ENCODE measurements at regions not wholly inside any gene's neighbourhood (a gene's known extent, or its start where the extent isn't known, plus 50 kb on each side); places are given as distances from the start of the nearest gene placed in this dataset.

DNA sequence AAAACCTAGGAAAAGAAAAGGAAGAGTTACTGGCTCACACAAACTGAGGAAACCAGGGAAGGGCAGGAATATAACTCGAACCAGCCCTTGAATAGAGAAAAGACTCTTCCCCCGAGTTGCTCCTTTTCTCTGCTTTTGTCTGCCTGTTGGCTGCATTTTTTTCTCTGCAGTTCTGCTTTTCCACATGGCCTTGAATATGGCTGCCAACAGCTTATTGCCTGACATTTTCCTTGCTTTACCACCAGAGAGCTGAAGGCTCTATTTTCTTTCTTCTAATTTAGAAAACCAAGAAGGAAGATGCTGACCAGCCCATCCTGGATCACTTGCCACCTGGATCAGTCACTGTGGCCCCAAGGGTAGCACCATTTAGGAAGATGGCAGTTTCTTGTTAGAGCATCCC lies 164.8 kb upstream of the MAN1A1 start:
- H3K4me1 ChIP-seq = no peaks in the 10 kb centered on the region
- intact Hi-C loops (cut with DNase I) = no loop called here
- no peak overlapping the region for H3K4me3 ChIP-seq
- ATAC-seq (no peak), DNase-seq (no peak)
- no peaks in the 10 kb centered on the region for H3K9me3 ChIP-seq
- no peak overlapping the region for H3K27ac ChIP-seq
- TF ChIP-seq, protein P1, sequence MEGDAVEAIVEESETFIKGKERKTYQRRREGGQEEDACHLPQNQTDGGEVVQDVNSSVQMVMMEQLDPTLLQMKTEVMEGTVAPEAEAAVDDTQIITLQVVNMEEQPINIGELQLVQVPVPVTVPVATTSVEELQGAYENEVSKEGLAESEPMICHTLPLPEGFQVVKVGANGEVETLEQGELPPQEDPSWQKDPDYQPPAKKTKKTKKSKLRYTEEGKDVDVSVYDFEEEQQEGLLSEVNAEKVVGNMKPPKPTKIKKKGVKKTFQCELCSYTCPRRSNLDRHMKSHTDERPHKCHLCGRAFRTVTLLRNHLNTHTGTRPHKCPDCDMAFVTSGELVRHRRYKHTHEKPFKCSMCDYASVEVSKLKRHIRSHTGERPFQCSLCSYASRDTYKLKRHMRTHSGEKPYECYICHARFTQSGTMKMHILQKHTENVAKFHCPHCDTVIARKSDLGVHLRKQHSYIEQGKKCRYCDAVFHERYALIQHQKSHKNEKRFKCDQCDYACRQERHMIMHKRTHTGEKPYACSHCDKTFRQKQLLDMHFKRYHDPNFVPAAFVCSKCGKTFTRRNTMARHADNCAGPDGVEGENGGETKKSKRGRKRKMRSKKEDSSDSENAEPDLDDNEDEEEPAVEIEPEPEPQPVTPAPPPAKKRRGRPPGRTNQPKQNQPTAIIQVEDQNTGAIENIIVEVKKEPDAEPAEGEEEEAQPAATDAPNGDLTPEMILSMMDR (IDR thresholded peaks at IDR 0.05) = no peak
- TF ChIP-seq POLR2A (IDR thresholded peaks at IDR 0.05) = no peak
- 62 to 81% (median 66%) methylated on average over 2 of the region's 2 CpGs for WGBS, 4 donors
- H3K27me3 ChIP-seq = no peaks in the 10 kb centered on the region
- H3K36me3 ChIP-seq = no peaks in the 10 kb centered on the region

GRCh38 chr6:119511024-119511423 lies 161.5 kb upstream of the MAN1A1 start:
- no peak for DNase-seq
- 54 to 66% (median 61%) methylated on average over 3 of the region's 3 CpGs for WGBS, 4 donors
- Histone ChIP-seq H3K36me3 (no peaks in the 10 kb centered on the region), H3K9me3 (no peaks in the 10 kb centered on the region), H3K4me3 (no peak overlapping the region), H3K27ac (no peak overlapping the region), H3K4me1 (no peaks in the 10 kb centered on the region), H3K27me3 (no peaks in the 10 kb centered on the region)
- intact Hi-C loops (cut with DNase I) = no loop called here
- no peak for ATAC-seq
- TF ChIP-seq, protein P1 (IDR thresholded peaks at IDR 0.05) = no peak
- no peak for TF ChIP-seq POLR2A (IDR thresholded peaks at IDR 0.05)

DNA sequence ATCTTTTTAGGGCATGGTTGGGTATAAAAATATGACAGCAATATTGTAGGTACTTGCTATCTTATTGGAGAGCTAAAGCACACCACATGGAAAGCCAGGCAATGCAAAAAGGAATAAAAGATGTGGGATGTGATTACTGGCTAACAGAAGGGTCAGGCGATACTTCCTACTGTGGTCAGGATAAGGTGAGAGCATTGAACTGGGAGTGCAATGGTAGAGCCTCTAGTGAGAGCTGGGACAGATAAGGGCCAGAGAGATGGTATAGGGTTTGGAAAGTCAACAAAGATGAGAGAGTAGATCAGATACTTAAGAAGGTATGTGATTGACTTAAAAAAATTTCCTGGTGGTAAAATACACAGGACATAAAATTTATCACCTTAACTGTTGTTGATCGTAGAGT lies 160.7 kb upstream of the MAN1A1 start:
- Histone ChIP-seq H3K4me1 (no peaks in the 10 kb centered on the region), H3K27me3 (no peaks in the 10 kb centered on the region), H3K4me3 (no peak overlapping the region), H3K9me3 (no peaks in the 10 kb centered on the region), H3K27ac (no peak overlapping the region), H3K36me3 (no peaks in the 10 kb centered on the region)
- intact Hi-C loops (cut with DNase I) = no loop called here
- DNase-seq (no peak), ATAC-seq (no peak)
- 94 to 97% (median 96%) methylated on average over 2 of the region's 2 CpGs for WGBS, 4 donors
- TF ChIP-seq, protein P1 (IDR thresholded peaks at IDR 0.05) = no peak
- TF ChIP-seq POLR2A (IDR thresholded peaks at IDR 0.05) = no peak

DNA sequence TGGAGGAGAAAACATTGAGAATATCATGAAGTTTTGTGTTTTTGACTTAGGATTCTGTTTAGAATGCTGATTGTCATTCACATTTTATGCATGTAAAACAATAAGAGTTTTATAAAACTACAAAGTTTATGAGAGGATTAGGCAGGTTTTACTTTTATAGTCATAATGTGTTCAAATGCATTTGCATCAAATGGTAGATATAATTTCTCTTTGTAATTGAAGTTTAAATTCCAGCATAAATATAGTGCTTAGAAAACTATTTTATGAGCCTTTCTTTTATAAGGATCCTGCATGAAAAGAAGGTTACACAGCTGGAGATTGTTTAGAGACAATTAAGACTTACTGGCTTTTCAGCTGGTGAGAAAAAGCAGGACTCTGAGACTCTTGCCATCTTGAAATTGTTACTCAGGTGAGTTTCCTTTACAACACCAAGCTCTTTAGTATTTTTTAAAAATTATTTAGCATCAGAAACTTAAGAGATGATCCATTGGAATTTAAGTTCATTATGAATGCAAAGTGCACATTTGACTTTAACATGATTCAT lies 157.1 kb upstream of the MAN1A1 start:
- Histone ChIP-seq H3K27ac (no peak overlapping the region), H3K9me3 (no peaks in the 10 kb centered on the region), H3K4me3 (no peak overlapping the region), H3K27me3 (no peaks in the 10 kb centered on the region), H3K36me3 (no peaks in the 10 kb centered on the region), H3K4me1 (no peaks in the 10 kb centered on the region)
- TF ChIP-seq, protein P1 (IDR thresholded peaks at IDR 0.05) = no peak
- intact Hi-C loops (cut with DNase I) = no loop called here
- ATAC-seq (no peak), DNase-seq (no peak)

All from heart left ventricle (tissue), 16 donors.